MG63 (cell line): ENCODE measurements at regions not wholly inside any gene's neighbourhood (a gene's known extent, or its start where the extent isn't known, plus 50 kb on each side); places are given as distances from the start of the nearest gene placed in this dataset.
"Not testable (repeated sequence)": the region's sequence is repeated elsewhere in the genome, so short reads cannot be mapped to it uniquely, and the experiment has no call there.

Experiments used
- DNase-seq: peaks from one replicate; pipeline ENCODE4 v3.0.0-alpha.2; 2020
- H3K27me3 ChIP-seq: fragments of 250-450 bp; sonication (Bioruptor Pico); 2 replicates; pipeline ENCODE4 v1.5.1; 2020; ENCODE audit warnings: mild to moderate bottlenecking, moderate library complexity
- H3K36me3 ChIP-seq: fragments of 250-450 bp; sonication (Bioruptor Pico); 2 replicates; pipeline ENCODE4 v1.5.1; 2020; ENCODE audit warnings: mild to moderate bottlenecking, moderate library complexity
- H3K4me3 ChIP-seq: fragments of 250-450 bp; sonication (Bioruptor Pico); 2 replicates; pipeline ENCODE4 v1.5.1; 2020; ENCODE audit warnings: mild to moderate bottlenecking, moderate library complexity
- H3K9me3 ChIP-seq: fragments of 250-450 bp; sonication (Bioruptor Pico); 2 replicates; pipeline ENCODE4 v1.5.1; 2020; ENCODE audit warnings: mild to moderate bottlenecking, moderate library complexity

DNA sequence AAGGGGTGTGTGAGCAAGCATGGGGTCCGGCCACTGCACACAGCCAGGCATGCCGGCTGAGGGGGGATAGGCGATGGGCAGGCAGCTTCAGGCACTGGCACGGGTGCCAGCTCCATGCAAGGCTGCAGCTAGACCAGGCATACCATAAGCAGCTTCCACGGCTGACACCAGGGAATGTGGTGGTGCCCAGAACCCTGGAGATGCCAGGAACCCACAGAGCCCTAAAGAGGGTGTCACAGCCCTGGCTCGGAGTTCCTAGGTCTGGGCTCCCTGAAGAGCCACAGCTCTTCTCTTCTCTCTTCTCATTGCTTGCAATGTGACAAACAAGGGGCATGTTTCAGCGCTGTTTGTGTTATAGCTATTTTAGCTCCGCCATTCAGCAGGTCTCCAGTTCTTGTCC lies 442.5 kb downstream of the SPATA31A1 start:
- H3K36me3 ChIP-seq, DNase-seq, H3K9me3 ChIP-seq, H3K27me3 ChIP-seq, H3K4me3 ChIP-seq: not testable (repeated sequence)

DNA sequence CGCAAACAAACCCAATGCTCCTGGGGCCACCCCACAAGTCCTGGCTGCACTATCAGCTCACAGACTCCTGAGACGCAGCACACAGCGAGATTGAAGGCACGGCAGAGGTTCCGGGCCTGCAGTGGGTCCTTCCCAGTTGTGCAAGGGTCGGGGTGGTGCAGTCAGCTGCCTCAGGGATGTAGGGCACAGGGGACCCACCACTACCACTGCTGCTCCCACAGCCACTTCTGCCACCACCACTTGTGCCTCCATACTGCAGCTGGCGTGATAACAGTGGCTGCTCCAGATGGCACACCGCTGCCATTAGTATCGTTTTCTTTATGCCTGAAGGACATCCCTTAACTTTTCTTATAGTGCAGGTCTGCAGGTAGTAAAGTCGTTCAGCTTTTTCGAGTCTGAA lies 443.8 kb downstream of the SPATA31A1 start:
- not testable (repeated sequence) for H3K9me3 ChIP-seq, H3K36me3 ChIP-seq, DNase-seq, H3K4me3 ChIP-seq, H3K27me3 ChIP-seq

DNA sequence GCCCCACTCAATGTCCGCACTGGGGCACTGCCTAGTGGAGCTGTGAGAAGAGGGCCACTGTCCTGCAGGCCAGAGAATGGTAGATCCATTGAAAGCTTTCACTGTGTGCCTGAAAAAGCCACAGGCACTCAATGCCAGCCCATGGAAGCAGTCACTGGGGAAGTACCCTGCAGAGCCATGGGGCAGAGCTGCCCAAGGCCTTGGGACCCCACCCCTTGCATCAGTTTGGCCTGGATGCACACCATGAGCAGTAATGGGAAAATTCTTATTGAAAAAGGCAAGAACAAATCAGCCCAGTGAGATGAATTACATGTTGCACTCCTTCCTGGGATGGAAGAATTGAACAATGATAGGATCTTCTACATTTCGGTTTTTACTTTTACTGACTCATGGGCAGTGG lies 447.1 kb downstream of the SPATA31A1 start:
- H3K36me3 ChIP-seq, DNase-seq, H3K4me3 ChIP-seq: not testable (repeated sequence)

DNA sequence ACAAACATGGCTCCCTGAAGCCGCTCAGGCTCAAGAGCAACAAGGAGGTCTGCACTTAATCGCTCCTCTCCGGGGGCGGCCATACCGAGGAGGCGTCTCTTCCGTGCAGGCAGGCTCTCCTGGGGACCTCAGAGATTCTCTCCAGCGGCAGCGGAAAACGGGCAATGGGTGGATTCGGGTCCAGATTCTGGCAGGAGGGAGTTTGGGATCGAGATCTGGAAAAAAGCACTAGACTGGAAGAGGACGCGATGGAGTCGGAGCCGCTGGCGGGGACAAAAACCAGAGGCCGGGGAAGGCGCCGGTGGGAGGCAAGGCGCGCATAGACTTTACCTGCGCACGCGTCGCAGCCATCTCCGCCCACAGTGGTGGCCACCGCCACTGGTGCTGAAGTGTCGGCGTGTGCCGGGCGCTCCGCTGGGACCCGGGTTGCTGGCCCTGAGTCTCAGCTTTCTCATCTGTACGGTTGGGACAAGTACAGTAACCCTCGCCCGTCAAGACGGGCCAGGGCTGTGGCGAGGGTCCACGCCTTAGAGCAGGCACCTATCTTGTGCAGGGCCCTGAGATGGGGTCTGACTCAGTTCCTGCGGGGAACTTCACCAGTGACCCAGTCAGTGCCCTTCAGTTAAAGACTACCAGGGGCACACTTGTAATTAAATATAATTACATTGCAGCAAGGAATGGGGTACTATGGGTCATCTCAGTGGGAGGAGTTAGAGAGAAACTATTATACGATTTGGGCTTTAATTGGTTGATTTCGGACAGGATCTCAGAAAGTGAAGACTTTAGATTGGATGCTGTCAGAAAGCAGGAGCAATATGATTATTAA lies 454.1 kb downstream of the SPATA31A1 start:
- H3K9me3 ChIP-seq, H3K36me3 ChIP-seq, H3K27me3 ChIP-seq: not testable (repeated sequence)
- DNase-seq, result peak; percentile 33
- peak overlapping the region; percentile 45 for H3K4me3 ChIP-seq

More for the DNA sequence above, 447.1 kb downstream of the SPATA31A1 start:
- not testable (repeated sequence) for H3K27me3 ChIP-seq, H3K9me3 ChIP-seq

DNA sequence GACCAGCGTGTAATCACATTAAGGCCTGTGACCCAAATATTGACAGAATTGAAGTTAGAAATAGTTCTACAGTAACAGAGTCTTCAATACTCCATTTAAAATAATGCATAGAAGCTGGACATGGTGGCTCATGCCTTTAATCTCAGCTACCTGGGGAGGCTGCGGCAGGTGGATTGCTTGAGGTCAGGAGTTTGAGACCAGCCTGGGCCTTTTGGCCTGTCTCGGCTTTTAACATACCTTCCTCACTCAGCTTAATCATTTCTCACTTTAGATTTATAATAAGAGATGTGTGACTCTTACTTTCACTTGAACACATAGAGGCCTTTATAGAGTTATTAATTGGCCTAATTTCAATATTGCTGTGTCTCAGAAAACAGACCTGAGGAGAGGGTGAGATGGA lies 454.9 kb downstream of the SPATA31A1 start:
- H3K9me3 ChIP-seq, H3K4me3 ChIP-seq, H3K36me3 ChIP-seq, H3K27me3 ChIP-seq, DNase-seq: not testable (repeated sequence)

DNA sequence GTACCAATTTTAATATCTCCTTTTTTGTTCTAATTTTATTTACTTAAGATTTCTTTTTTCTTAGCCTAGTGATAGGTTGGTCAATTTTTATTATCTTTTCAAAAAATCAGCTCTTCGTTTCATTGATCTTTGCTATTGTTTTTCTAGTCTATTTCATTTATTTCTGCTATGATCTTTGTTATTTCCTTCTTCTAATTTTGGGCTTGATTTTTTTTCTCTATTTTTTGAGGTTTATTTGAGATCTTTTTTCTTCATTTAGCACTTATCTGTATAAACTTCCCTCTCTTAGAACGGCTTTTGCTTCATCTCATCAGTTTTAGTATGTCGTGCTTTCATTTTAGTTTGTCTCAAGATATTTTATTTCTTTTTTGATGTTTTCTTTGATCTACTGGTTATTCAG lies 456.1 kb downstream of the SPATA31A1 start:
- H3K27me3 ChIP-seq, DNase-seq, H3K4me3 ChIP-seq, H3K36me3 ChIP-seq, H3K9me3 ChIP-seq: not testable (repeated sequence)

DNA sequence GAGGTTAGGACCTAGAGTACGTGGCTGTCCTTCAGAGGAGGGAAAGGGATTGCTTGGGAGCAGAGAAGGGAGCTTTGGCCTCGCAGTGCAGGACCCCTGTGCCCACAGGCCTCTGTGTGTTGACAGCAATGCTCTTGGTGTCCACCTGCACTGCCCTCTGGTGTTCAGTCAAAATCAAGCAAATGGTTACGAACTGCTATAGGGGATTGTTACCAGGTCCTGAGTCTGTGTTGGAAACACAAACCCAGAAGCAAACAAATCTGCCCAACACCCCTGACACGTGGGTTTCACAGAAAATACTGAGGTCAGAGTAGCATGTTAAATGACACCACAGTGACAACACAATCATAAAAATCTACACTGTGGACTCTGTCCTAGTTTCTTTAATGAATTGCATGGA lies 473.0 kb downstream of the SPATA31A1 start:
- not testable (repeated sequence) for H3K9me3 ChIP-seq, H3K4me3 ChIP-seq, H3K36me3 ChIP-seq, H3K27me3 ChIP-seq, DNase-seq
